Fibroblast of lung (primary cell): ENCODE measurements at regions not wholly inside any gene's neighbourhood (a gene's known extent, or its start where the extent isn't known, plus 50 kb on each side); places are given as distances from the start of the nearest gene placed in this dataset.

ENCODE experiments used
- DNase-seq, 2 donors: peaks; one replicate each; pipeline versions ENCODE4 v3.0.0 to v3.0.0-alpha.2; 2010; ENCODE audit warnings: low read depth in 2 of 2
- H2AFZ ChIP-seq: 2 replicates; pipeline ENCODE4 v1.5.1; 2012; ENCODE audit warnings: low read length, control low read depth, inconsistent platforms
- H3K27ac ChIP-seq: 2 replicates; pipeline ENCODE4 v1.5.1; 2011; ENCODE audit warnings: low read length, control low read depth; ENCODE audit not compliant: insufficient read depth
- H3K27me3 ChIP-seq: 2 replicates; pipeline ENCODE4 v1.5.1; 2011; ENCODE audit warnings: mild to moderate bottlenecking, low read length; ENCODE audit not compliant: control insufficient read depth, insufficient read depth
- H3K36me3 ChIP-seq: 2 replicates; pipeline ENCODE4 v1.5.1; 2011; ENCODE audit warnings: low read length; ENCODE audit not compliant: control insufficient read depth, insufficient read depth
- H3K4me1 ChIP-seq: 2 replicates; pipeline ENCODE4 v1.5.1; 2011; ENCODE audit warnings: low read length; ENCODE audit not compliant: control insufficient read depth, insufficient read depth; ENCODE audit errors: extremely low read depth
- H3K4me2 ChIP-seq: 2 replicates; pipeline ENCODE4 v1.5.1; 2011; ENCODE audit warnings: low read length, control low read depth; ENCODE audit not compliant: insufficient read depth; ENCODE audit errors: extremely low read depth
- H3K4me3 ChIP-seq, 4 experiments: fragments of 200-600 bp in 1 of 4; sonication (generic) in 1 of 4; replicated peaks in 1 of 4; 2 replicates each; pipeline ENCODE4 v1.5.1; 2011 to 2016; ENCODE audit warnings: low read length in 4 of 4, low read depth in 3 of 4, mild to moderate bottlenecking in 3 of 4, control low read depth in 2 of 4, inconsistent platforms in 1 of 4, mixed read lengths in 1 of 4; ENCODE audit not compliant: insufficient read depth in 1 of 4; ENCODE audit errors: control extremely low read depth in 1 of 4
- H3K79me2 ChIP-seq: 2 replicates; pipeline ENCODE4 v1.5.1; 2012; ENCODE audit warnings: mild to moderate bottlenecking, low read length, inconsistent platforms; ENCODE audit not compliant: control insufficient read depth, insufficient read depth
- H3K9ac ChIP-seq: 2 replicates; pipeline ENCODE4 v1.5.1; 2011; ENCODE audit warnings: mild to moderate bottlenecking, low read length, control low read depth; ENCODE audit not compliant: insufficient read depth
- H3K9me3 ChIP-seq: 2 replicates; pipeline ENCODE4 v1.5.1; 2012; ENCODE audit warnings: low read depth, low read length; ENCODE audit not compliant: control insufficient read depth, insufficient read depth
- H4K20me1 ChIP-seq: 2 replicates; pipeline ENCODE4 v1.5.1; 2011; ENCODE audit warnings: low read length; ENCODE audit not compliant: control insufficient read depth, insufficient read depth; ENCODE audit errors: extremely low read depth
- CTCF ChIP-seq, 2 donors: IDR thresholded peaks in 1 of 2; conservative IDR thresholded peaks in 1 of 2; 1 replicate in 1 of 2; 2 replicates in 1 of 2; pipeline ENCODE4 v1.5.1; 2011 to 2012; ENCODE audit warnings: low read length in 2 of 2, control low read depth in 1 of 2, inconsistent platforms in 1 of 2, low read depth in 1 of 2, mild to moderate bottlenecking in 1 of 2
- EZH2 ChIP-seq: IDR thresholded peaks from 2 replicates; pipeline ENCODE4 v1.5.1; 2012; ENCODE audit warnings: low read length, control low read depth, mild to moderate bottlenecking; ENCODE audit errors: missing control alignments

DNA sequence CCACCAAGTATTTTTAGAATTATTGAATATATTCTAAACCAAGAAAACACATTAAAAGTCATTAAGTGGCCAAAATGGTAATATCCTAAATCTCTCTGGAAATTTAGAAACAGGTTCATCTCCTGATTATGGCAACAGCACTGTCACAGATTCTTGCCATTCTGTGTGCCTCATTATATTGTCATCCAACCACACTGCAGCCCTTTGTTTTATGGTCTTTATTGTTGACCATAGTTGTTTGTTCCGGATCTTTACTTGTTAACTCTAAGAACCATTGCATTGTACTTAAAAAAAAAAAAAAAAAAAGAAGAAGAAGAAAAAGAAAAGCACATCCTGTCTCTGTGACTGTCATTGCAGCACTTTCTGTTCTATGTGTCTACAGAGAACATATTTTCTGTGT, 822.1 kb upstream of the ADGRL3 start:
- H3K4me2 ChIP-seq, result no peak overlapping the region
- no peaks in the 10 kb centered on the region for H4K20me1 ChIP-seq
- no peaks in the 10 kb centered on the region for H3K36me3 ChIP-seq
- H3K27me3 ChIP-seq, result no peaks in the 10 kb centered on the region
- no peak overlapping the region for H2AFZ ChIP-seq
- H3K9ac ChIP-seq, result no peak overlapping the region
- no peaks in the 10 kb centered on the region for H3K79me2 ChIP-seq
- DNase-seq, result no peak
- TF ChIP-seq CTCF (conservative IDR thresholded peaks at IDR 0.05 in 1 of 2, IDR thresholded peaks at IDR 0.05 in 1 of 2; ENCODE audit: low read depth in 1 of 2, low read length in 2 of 2) (no peak), EZH2 (no peak)
- no peak overlapping the region for H3K27ac ChIP-seq
- H3K9me3 ChIP-seq, result no peaks in the 10 kb centered on the region
- no peak overlapping the region for H3K4me3 ChIP-seq
- no peaks in the 10 kb centered on the region for H3K4me1 ChIP-seq

GRCh38 chr4:60384516-60384915, 815.6 kb upstream of the ADGRL3 start:
- no peaks in the 10 kb centered on the region for H4K20me1 ChIP-seq
- H3K4me2 ChIP-seq, result no peak overlapping the region
- DNase-seq, result no peak
- no peaks in the 10 kb centered on the region for H3K4me1 ChIP-seq
- H3K27ac ChIP-seq, result no peak overlapping the region
- no peak overlapping the region for H3K4me3 ChIP-seq
- H3K27me3 ChIP-seq, result no peaks in the 10 kb centered on the region
- TF ChIP-seq EZH2, result no peak
- TF ChIP-seq CTCF (conservative IDR thresholded peaks at IDR 0.05 in 1 of 2, IDR thresholded peaks at IDR 0.05 in 1 of 2; ENCODE audit: low read depth in 1 of 2, low read length in 2 of 2), result no peak
- no peaks in the 10 kb centered on the region for H3K36me3 ChIP-seq
- no peak overlapping the region for H3K9ac ChIP-seq
- H2AFZ ChIP-seq, result no peak overlapping the region
- H3K9me3 ChIP-seq, result no peaks in the 10 kb centered on the region
- no peaks in the 10 kb centered on the region for H3K79me2 ChIP-seq

- no peak overlapping the region for H3K4me2 ChIP-seq
- H3K9ac ChIP-seq, result no peak overlapping the region
- H3K79me2 ChIP-seq, result no peaks in the 10 kb centered on the region
- no peak for TF ChIP-seq CTCF (conservative IDR thresholded peaks at IDR 0.05 in 1 of 2, IDR thresholded peaks at IDR 0.05 in 1 of 2; ENCODE audit: low read depth in 1 of 2, low read length in 2 of 2)
- TF ChIP-seq EZH2, result no peak
- no peak overlapping the region for H3K4me3 ChIP-seq
- no peaks in the 10 kb centered on the region for H3K36me3 ChIP-seq
- no peak overlapping the region for H2AFZ ChIP-seq
- H3K27me3 ChIP-seq, result no peaks in the 10 kb centered on the region
- no peaks in the 10 kb centered on the region for H4K20me1 ChIP-seq
- no peaks in the 10 kb centered on the region for H3K4me1 ChIP-seq
- H3K9me3 ChIP-seq, result no peaks in the 10 kb centered on the region
- no peak overlapping the region for H3K27ac ChIP-seq
- peak in 1 of 2 donors; percentile 12 for DNase-seq
Observed at GRCh38 chr4:60389633-60390032, 810.5 kb upstream of the ADGRL3 start.
